T-helper 2 cell (primary cell): ENCODE measurements at regions not wholly inside any gene's neighbourhood (a gene's known extent, or its start where the extent isn't known, plus 50 kb on each side); places are given as distances from the start of the nearest gene placed in this dataset.

ENCODE experiments used
- DNase-seq, 5 experiments: peaks; one replicate each; pipeline versions ENCODE4 v3.0.0 to v3.0.0-alpha.2; 2012 to 2022

DNA sequence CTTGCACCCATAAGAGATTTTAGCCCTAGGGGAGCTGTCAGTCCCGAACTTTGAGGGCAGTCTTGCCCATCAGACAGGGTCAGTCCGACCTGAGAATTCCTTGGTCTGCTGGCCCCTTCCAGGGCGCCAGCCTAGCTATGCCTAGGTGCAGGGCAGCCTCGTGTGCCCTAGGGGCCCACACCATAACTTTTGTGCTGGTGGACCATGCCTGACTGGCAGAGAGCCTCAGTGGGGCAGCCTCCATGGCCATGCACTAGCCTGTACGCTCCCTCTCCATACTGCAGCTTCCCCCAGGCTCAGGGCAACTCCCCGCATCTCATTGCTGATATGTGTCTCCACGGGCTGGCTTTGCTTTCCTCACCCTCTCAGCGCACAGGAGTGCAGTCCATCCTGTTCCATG lies 835.8 kb upstream of the ALCAM start:
- no peak for DNase-seq

GRCh38 chr3:104536715-104537114 lies 830.0 kb upstream of the ALCAM start:
- no peak for DNase-seq

GRCh38 chr3:104537323-104537722 lies 829.4 kb upstream of the ALCAM start:
- DNase-seq, result no peak

GRCh38 chr3:104546301-104546700 lies 820.4 kb upstream of the ALCAM start:
- no peak for DNase-seq

DNA sequence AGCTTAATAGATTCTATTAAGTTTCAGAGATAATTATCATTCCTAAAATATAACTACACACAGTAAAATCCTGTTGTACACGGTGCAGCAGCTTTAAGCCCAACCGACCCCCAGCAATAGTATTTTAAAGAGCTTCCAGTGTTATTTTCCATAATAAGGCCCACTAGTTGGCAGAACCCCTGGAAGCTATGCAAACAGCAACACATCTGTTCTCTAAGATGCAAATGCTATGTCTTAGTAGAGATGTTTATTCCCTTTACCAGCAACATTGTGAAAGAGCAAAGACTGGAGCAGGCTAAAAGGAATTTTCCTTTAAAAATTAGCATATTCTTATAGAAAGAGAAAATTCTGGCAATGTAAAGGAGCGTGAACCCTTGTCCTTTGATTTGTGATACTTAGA lies 819.7 kb upstream of the ALCAM start:
- DNase-seq, result no peak

- no peak for DNase-seq
Observed at GRCh38 chr3:104548401-104548800, 818.3 kb upstream of the ALCAM start.

- no peak for DNase-seq
Observed at GRCh38 chr3:104549099-104549714, 817.5 kb upstream of the ALCAM start.

DNA sequence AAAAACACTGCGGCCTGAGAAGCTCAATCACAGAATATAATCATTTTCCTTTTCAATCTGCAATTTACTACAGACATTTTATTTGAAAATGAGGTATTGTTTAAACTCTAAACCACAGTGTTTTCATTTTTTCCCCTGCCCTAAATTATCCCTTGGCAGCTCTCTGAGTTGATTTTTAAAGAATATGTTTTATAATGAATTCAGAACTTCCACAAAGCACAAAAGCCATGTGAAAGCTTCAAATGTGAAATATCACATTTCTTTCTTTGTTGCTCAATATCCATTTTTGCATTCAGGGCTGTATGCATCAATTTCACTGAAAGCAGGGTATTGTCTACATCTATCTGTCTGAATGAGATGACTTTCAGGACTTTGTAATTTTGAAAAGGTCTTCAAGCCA lies 813.6 kb upstream of the ALCAM start:
- no peak for DNase-seq

DNA sequence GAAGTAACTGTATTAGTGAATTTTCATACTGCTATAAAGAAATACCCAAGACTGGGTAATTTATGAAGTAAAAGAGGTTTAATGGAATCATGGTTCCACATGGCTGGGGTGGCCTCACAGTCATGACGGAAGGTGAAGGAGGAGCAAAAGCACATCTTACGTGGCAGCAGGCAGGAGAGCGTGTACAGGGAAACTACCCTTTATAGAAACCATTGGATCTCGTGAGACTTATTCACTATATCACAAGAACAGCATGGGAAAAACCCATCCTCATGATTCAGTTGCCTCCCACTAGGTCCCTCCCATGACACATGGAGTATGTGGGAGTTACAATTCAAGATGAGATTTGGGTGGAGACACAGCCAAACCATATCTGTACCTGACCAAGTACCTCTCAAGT lies 812.3 kb upstream of the ALCAM start:
- no peak for DNase-seq

DNA sequence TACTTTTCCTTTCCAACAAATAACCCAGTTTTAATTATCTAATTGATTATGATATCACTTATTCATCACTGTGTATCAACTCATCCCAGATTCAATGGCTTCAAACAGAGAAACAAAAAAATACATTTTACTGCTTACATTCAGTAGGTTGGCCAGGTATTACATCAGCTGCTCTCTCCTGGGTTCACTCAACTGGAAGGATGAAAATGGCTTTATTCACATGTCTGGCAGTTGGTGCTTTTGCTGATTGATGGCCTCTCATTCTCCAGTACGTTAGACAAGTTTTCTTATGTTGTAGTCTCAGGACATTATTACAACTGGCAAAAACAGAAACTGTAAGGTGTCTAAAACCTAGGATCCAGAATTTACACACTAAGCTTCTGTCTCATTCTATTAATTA lies 811.0 kb upstream of the ALCAM start:
- no peak for DNase-seq

- DNase-seq, result no peak
Observed at GRCh38 chr3:104556372-104557078, 810.2 kb upstream of the ALCAM start.

DNA sequence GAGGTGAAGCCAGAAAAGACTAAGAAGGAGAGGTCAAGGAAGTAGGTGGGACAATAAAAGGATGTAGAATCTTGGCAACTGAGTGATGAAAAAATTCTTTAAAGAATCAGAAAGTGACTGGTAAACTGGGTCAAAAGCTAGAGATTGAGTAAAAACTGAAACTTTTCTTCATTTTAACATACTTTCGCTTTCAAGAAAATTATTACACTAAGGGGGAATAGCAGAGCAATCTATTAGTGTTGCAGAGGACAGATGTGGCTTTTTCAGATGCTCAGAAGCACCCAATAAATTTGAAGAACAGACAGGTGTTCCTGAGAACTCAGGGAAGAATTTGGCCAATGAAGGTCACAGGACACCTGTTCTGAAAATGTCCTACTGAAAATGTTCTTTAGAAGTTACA lies 805.4 kb upstream of the ALCAM start:
- DNase-seq, result no peak

GRCh38 chr3:104564045-104564643 lies 802.6 kb upstream of the ALCAM start:
- peak in 4 of 5 experiments; percentile 24 to 56 (median 36) for DNase-seq

GRCh38 chr3:104566054-104566453 lies 800.7 kb upstream of the ALCAM start:
- DNase-seq, result no peak

- no peak for DNase-seq
Observed at GRCh38 chr3:104575634-104576033, 791.1 kb upstream of the ALCAM start.

DNA sequence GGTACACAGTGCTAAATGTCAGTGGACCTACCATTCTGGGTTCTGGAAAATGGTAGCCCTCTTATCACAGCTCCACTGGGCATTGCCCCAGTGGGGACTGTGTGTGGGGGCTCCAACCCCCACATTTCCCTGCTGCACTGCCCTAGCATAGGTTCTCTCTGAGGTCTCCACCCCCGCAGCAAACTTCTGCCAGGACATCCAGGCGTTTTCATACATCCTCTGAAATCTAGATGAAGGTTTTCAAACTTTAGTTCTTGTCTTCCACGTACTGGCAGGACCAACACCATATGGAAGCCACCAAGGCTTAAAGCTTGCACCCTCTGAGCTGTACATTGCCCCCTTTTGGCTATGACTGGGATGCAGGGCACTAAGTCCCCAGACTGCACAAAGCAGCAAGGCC lies 788.2 kb upstream of the ALCAM start:
- DNase-seq, result peak in 1 of 5 experiments; percentile 1

GRCh38 chr3:104582092-104582491 lies 784.6 kb upstream of the ALCAM start:
- no peak for DNase-seq

- no peak for DNase-seq
Observed at GRCh38 chr3:104584682-104585081, 782.0 kb upstream of the ALCAM start.

GRCh38 chr3:104586344-104586743 lies 780.4 kb upstream of the ALCAM start:
- DNase-seq, result no peak

DNA sequence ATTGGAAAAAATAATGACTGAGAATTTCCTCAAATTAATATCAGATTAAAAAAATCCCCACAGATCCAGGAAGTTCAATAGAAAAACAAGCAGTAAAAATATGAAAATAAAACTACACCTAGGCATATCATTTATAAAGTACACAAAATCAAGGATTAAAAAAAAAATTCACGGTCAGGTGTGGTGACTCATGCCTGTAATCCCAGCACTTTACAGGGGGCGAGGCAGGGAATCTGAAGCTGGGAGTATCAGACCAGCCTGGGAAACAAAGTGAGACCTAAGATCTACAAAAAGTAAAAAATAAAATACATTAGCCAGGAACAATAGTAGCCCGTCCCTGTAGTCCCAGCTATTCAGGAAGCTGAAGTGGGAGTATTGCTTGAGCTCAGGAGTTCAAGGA lies 778.3 kb upstream of the ALCAM start:
- DNase-seq, result no peak

DNA sequence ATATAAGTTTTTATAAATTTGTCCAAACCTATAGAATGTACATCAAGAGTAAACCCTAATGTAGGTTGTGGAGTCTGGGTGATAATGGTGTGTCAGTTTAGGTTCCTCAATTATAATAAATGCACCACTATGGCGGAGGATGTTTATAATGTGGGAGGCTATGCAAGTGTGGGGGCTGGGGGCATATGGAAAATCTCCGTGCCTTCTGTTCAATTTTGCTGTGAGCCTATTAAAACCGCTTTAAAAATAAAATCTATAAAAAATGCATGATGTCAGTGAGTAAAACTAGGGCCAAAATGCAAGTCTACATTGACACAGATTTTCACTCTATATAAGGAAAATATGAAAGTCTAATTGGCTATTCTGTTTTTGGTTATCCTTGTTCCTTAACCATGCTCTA lies 774.9 kb upstream of the ALCAM start:
- DNase-seq, result no peak

GRCh38 chr3:104594491-104594890 lies 772.2 kb upstream of the ALCAM start:
- DNase-seq, result no peak

- DNase-seq, result no peak
Observed at GRCh38 chr3:104596054-104596453, 770.7 kb upstream of the ALCAM start.

DNA sequence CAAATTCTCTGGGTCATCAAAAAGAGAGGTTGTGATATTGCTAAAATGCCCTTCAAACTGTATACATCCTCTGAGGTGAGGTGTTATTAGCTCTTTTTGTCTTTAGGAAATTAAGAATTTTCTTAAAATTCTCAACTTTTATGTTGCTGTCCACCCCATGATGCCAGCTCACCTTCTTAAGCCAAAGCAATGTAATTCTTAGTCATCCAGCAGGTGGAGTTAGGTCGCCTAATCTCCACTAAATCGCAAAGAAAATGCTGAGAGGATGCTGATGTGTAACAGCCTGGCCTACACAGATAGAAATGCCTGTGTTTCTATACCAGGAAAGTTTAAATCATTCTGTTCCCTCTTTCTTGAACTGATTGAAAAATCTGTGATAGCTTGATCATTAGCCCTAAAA lies 770.2 kb upstream of the ALCAM start:
- DNase-seq, result peak in 1 of 5 experiments; percentile 45
